Erythroblast (primary cell): ENCODE measurements at regions not wholly inside any gene's neighbourhood (a gene's known extent, or its start where the extent isn't known, plus 50 kb on each side); places are given as distances from the start of the nearest gene placed in this dataset.
"Not testable (repeated sequence)": the region's sequence is repeated elsewhere in the genome, so short reads cannot be mapped to it uniquely, and the experiment has no call there.

ENCODE experiments used
- GATA1 ChIP-seq: IDR thresholded peaks from 2 replicates; pipeline ENCODE4 v1.6.1; 2011; ENCODE audit warnings: low read depth, mild to moderate bottlenecking, control low read depth, low read length, moderate library complexity
- POLR2A ChIP-seq: IDR thresholded peaks from 2 replicates; pipeline ENCODE4 v1.6.1; 2011; ENCODE audit warnings: mild to moderate bottlenecking, low read length

DNA sequence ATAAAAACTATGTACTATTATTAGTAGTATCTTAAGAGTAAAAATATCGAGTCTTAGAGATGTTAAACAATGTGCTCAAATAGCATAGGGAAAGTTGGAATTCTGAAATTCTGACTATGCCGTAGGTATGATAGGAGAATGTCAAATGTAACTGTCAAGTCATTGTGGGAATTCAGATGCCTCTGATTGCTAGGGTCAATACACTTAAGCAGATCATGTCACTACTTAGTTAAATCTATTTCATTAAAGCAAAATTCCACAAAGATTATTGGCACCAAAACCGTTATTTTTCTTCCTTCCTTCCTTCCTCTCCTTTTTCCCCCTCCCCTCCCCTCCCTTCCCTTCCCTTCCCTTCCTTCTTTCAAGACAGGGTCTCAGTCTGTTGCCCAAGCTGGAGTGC, 115.5 kb downstream of the CCDC74A start:
- not testable (repeated sequence) for TF ChIP-seq POLR2A, GATA1
